ENCODE measurements at regions not wholly inside any gene's neighbourhood (a gene's known extent, or its start where the extent isn't known, plus 50 kb on each side); places are given as distances from the start of the nearest gene placed in this dataset.

DNA sequence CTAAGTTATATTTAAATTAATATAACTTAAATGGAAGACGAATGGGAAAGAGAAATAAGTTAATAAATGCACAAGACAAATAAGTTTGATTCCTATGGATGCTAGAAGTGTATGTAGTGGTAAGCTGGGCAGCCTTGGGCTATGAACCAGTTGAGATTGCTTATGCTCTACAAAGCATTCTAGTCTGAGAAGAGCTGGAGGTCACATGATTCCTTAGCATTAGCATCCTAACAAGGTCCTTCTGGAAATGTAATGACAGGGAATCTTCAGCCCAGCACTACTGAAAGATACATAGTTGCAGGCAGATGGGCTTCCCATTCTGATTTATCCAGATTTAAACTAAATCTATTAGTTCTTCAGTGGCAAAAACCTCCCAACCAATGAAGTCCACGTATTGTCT lies 102.3 kb upstream of the ESRRG start:
- Mint-ChIP-seq H3K27ac (no peak overlapping the region), H3K4me1 (no peaks in the 10 kb centered on the region), H3K9me3 (peaks cover 0 to 14% (median 3%) of the 10 kb centered on the region in 6 donors), H3K36me3 (no peaks in the 10 kb centered on the region), H3K27me3 (ENCODE audit: low read depth in 3 of 3) (no peaks in the 10 kb centered on the region), H3K4me3 (no peak overlapping the region)
- DNase-seq, result no peak

DNA sequence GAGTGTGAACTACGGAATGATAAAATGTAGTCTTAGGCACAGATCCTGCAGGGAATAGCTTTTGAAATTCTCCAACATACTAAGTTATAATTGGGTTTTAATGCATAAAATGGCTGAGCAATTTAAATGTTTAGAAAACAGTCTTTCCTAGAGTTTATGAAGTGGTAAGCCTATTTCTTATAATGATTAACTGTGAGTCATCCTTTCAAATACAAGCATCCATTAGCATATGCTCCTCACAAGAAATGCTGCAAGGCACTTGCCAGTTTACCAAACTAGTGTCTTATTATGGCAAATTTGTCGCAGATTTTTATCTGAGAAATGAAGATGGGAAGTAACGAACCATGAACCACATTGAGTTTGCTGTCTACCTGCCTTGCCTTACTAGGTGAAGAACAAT lies 101.3 kb upstream of the ESRRG start:
- DNase-seq, result no peak
- Mint-ChIP-seq H3K27me3 (ENCODE audit: low read depth in 3 of 3) (no peaks in the 10 kb centered on the region), H3K9me3 (peaks cover 0 to 12% (median 3%) of the 10 kb centered on the region in 6 donors), H3K4me3 (no peak overlapping the region), H3K36me3 (no peaks in the 10 kb centered on the region), H3K27ac (no peak overlapping the region), H3K4me1 (no peaks in the 10 kb centered on the region)

DNA sequence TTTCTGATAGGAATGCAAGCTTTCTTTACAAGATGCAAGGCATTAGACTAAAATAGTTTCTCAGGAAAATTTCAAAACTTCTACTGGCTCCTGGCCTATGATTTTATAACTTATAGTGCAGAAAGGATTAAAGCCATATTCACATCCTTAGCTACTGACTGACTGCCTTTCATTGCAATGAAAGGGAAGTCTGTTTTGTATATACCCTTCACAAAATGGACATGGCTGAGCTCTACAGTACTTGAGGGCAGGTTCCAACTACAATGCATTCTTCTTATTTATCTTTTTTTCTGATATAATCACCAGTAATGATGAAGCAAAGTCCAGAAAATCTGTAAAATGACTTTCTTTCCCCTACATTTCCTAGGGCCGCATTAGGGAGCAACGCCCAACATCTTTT lies 100.5 kb upstream of the ESRRG start:
- no peaks in the 10 kb centered on the region for H3K27me3 Mint-ChIP-seq (ENCODE audit: low read depth in 3 of 3)
- H3K9me3 Mint-ChIP-seq, result peaks cover 0 to 15% (median 4%) of the 10 kb centered on the region in 6 donors
- H3K27ac Mint-ChIP-seq, result no peak overlapping the region
- H3K4me1 Mint-ChIP-seq, result no peaks in the 10 kb centered on the region
- no peak overlapping the region for H3K4me3 Mint-ChIP-seq
- no peak for DNase-seq
- H3K36me3 Mint-ChIP-seq, result no peaks in the 10 kb centered on the region

DNA sequence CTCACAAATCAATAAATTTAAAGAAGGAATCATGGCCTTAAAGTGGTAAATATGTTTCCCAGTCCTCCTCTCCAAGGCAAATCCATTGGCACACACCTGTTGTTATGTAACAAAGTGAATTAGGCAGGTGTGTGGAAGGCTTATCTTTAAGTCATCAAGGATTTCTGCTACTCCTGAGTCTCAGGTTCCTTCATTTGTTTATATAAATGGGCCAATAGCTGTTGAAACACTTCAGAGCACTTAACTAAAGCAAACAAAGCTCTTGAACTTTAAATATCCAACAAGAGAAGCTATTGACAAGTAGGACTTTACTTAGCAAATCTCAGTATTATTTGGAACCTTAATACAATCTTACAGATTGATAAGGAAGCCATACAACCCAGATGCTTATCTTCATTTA lies 99.3 kb upstream of the ESRRG start:
- Mint-ChIP-seq H3K9me3 (peaks cover 0 to 24% (median 5%) of the 10 kb centered on the region in 6 donors), H3K27ac (no peak overlapping the region), H3K4me3 (no peak overlapping the region), H3K27me3 (ENCODE audit: low read depth in 3 of 3) (no peaks in the 10 kb centered on the region), H3K4me1 (no peaks in the 10 kb centered on the region), H3K36me3 (no peaks in the 10 kb centered on the region)
- DNase-seq, result no peak

DNA sequence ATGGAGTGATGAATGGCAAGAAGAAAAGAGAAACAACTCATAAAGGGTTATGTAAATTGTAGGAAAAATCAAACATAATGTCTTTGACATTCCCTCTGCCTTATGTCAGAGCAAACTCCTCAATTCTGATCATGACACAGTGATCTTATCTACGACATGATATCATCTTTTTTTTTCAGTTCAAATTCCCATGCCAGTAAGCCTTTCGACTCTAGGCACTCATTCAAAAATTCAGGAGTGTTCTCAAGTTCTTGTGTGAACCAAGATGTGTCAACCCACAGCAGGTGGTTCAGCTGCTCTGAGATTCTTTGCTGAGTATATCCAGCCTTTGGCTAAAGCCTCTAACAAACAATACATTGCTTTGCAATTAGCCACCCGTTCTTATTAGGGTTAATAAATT lies 97.1 kb upstream of the ESRRG start:
- no peaks in the 10 kb centered on the region for H3K27me3 Mint-ChIP-seq (ENCODE audit: low read depth in 3 of 3)
- peaks cover 0 to 34% (median 5%) of the 10 kb centered on the region in 6 donors for H3K9me3 Mint-ChIP-seq
- no peaks in the 10 kb centered on the region for H3K36me3 Mint-ChIP-seq
- no peaks in the 10 kb centered on the region for H3K4me1 Mint-ChIP-seq
- no peak for DNase-seq
- no peak overlapping the region for H3K4me3 Mint-ChIP-seq
- H3K27ac Mint-ChIP-seq, result no peak overlapping the region

DNA sequence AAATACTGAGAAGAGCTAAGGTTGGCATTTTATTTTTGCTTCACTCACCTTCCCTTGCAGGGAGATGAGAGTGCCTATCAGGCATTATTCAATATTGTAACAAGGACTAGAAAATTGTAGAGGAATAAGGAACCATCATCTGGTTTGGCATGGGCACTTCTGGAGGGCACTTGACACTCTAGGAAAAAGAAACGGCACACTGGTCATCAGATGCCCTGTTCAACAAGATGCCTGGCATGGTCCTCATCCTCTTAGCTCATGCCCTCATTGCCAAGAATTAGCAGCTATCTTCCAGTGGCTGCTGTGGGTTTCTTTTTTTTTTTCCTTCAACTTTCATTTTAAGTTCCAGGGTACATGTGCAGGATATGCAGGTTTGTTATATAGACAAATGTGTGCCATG lies 95.1 kb upstream of the ESRRG start:
- H3K27ac Mint-ChIP-seq, result no peak overlapping the region
- H3K27me3 Mint-ChIP-seq (ENCODE audit: low read depth in 3 of 3), result no peaks in the 10 kb centered on the region
- H3K4me1 Mint-ChIP-seq, result no peaks in the 10 kb centered on the region
- peaks cover 0 to 34% (median 4%) of the 10 kb centered on the region in 6 donors for H3K9me3 Mint-ChIP-seq
- DNase-seq, result no peak
- H3K4me3 Mint-ChIP-seq, result no peak overlapping the region
- peaks cover 0 to 5% (median 0%) of the 10 kb centered on the region in 3 donors for H3K36me3 Mint-ChIP-seq

DNA sequence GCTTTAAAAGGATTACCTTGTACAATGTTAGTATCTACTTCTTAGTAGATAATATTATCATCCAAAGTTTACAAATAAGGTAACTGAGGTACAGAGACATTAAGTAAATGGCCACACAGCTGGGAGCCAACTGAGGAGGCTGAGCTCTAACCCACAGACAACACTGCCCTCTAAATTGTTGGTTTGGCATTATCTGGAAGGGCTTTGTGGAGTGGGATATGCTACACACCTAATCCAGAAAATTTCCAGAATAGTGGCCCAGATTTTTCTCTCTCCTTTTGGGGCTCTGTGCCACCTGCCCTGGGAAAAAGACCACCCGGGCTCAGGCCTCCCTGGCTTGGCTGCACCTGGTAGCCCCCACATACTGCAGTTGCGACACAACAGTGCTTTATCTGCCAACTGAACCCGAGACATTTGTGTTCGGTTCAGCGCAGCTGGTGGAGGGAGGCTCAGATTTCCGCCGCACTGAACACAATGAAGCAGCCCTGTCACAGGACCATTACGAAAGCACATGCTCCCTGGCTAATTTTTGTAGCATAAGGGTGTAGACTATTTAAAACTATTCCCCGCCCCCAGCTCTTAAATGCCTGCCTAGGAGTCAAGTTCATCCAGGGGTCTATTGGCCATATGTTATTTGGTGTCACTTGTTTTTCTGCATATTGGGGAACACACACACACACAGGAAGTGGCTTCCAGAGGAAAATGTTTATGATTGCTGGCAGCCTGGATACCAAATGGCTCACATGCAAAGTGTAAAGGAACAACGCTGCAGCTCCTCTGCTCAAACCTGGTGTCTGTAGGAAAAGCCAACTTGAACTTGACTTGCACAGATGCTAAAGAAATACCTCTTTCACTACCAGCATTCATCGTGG lies 92.3 kb upstream of the ESRRG start:
- Mint-ChIP-seq H3K27ac (no peak overlapping the region), H3K36me3 (peaks cover 0 to 5% (median 0%) of the 10 kb centered on the region in 3 donors), H3K9me3 (peaks cover 0 to 40% (median 3%) of the 10 kb centered on the region in 6 donors), H3K27me3 (ENCODE audit: low read depth in 3 of 3) (no peaks in the 10 kb centered on the region), H3K4me1 (no peaks in the 10 kb centered on the region), H3K4me3 (no peak overlapping the region)
- DNase-seq, result no peak

DNA sequence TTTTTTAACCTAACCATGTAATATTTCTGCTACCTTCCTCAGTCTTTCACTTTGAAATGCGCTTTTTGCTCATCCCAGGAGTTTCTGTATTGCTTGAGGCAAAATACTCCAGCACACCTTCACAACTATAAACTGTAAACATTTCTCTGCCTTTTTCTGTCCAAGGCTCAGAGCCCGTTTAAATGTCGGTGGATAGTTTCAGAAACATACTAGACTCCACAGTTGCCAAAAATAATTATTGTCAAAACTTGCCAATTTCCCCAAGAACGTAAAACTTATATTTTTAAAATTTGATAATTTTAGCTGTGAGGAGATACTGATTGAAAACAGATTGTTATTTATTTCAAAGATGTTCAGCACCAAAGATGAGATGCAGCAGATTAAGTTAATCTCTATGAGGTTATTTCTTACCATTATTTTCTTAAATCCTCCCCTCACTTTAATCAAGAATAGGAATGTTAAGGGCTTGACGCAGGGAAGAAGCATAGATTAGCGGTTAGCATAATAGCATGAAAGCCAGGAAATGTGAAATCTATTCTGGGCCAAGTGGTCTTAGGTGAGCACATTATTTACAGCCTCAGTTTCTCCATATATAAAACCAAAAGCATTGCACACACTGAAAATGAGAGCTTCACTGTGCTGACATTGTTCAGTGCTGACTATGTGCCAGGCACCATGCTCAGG lies 91.5 kb upstream of the ESRRG start:
- no peaks in the 10 kb centered on the region for H3K4me1 Mint-ChIP-seq
- no peaks in the 10 kb centered on the region for H3K27me3 Mint-ChIP-seq (ENCODE audit: low read depth in 3 of 3)
- no peak overlapping the region for H3K4me3 Mint-ChIP-seq
- H3K36me3 Mint-ChIP-seq, result peaks cover 0 to 5% (median 0%) of the 10 kb centered on the region in 3 donors
- H3K9me3 Mint-ChIP-seq, result peaks cover 0 to 37% (median 3%) of the 10 kb centered on the region in 6 donors
- no peak overlapping the region for H3K27ac Mint-ChIP-seq
- DNase-seq, result no peak

DNA sequence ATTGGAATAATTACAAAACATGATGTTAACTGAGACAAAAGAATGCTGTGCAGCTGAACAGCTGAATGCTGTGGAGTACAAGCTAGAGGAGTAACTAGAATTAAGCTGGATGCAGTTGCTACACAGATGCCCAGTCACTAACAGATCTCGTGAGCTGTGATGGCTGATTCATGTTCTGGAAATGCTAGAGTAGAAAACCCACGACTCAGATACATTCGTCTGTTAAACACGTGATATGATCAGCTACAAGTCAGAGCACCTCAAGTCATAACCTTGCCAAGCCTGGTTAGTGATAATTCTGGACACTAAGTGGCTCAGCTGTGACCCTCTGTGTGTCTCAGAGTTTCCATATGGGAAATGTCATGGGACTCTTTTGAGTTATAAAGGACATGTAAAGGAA lies 89.7 kb upstream of the ESRRG start:
- no peak overlapping the region for H3K4me3 Mint-ChIP-seq
- peaks cover 0 to 5% (median 0%) of the 10 kb centered on the region in 3 donors for H3K36me3 Mint-ChIP-seq
- H3K4me1 Mint-ChIP-seq, result no peaks in the 10 kb centered on the region
- no peak for DNase-seq
- no peak overlapping the region for H3K27ac Mint-ChIP-seq
- H3K27me3 Mint-ChIP-seq (ENCODE audit: low read depth in 3 of 3), result no peaks in the 10 kb centered on the region
- peaks cover 0 to 24% (median 5%) of the 10 kb centered on the region in 6 donors for H3K9me3 Mint-ChIP-seq

DNA sequence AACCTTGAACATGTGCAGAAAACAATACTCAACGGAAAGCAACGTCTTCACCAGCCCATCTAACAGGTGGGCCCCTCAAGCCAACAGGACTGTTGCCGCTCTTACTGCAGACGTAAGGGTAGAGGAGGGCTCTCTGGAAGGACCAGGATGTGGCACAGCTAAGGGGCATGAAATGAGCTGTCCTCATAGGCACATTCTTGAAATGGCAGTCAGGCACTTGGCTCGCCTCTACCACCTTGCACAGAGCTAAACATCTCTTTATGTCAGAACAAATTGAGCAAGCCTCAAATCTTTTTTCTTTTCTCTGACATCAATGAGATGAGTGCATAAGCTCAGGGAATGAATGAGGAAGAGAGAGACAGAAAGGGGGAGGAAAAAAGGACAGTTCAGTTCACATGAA lies 86.4 kb upstream of the ESRRG start:
- peaks cover 0 to 13% (median 7%) of the 10 kb centered on the region in 6 donors for H3K9me3 Mint-ChIP-seq
- no peak overlapping the region for H3K4me3 Mint-ChIP-seq
- H3K36me3 Mint-ChIP-seq, result peaks cover 0 to 2% (median 0%) of the 10 kb centered on the region in 3 donors
- DNase-seq, result no peak
- H3K27ac Mint-ChIP-seq, result no peak overlapping the region
- H3K4me1 Mint-ChIP-seq, result no peaks in the 10 kb centered on the region
- H3K27me3 Mint-ChIP-seq (ENCODE audit: low read depth in 3 of 3), result no peaks in the 10 kb centered on the region

DNA sequence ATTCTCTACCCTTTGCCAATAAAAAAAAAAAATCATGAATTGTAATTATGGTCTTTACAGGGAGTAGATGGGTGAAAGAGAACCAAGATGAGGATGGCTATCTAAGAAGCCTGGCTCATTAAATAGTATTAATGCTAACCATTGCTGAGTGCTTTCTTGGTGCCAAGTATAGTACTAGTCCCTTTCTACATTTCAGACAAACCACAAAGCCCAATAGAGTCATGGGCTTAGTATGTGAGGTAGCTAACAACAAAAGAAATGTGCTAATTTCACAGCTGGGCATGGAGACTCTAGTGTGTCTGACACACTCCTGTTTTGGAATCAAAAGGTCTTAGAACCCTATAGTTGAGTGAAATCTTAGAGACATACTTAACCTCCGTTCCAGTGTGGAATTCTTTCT lies 84.5 kb upstream of the ESRRG start:
- H3K4me3 Mint-ChIP-seq, result no peak overlapping the region
- no peak overlapping the region for H3K27ac Mint-ChIP-seq
- H3K36me3 Mint-ChIP-seq, result no peaks in the 10 kb centered on the region
- H3K27me3 Mint-ChIP-seq (ENCODE audit: low read depth in 3 of 3), result no peaks in the 10 kb centered on the region
- no peak for DNase-seq
- no peaks in the 10 kb centered on the region for H3K4me1 Mint-ChIP-seq
- peaks cover 2 to 22% (median 12%) of the 10 kb centered on the region in 6 donors for H3K9me3 Mint-ChIP-seq

DNA sequence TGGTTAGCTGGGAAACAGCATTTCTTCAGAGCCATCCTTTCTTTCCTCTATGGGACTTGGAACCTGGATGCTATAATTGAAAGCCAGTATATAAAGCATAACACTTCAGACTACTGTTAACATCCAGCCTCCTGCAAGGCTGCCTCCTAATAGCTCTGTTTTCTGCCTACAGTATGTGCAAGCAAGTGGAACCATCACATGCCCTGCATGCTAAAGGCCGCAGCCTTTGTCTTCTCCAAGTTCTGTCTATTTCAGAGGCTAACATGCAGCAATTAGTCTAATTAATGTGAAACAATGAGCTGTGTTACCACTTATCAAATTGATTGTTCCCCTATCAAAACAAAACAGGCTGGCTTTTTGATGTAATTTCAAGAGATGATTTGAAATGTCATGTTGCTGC lies 82.7 kb upstream of the ESRRG start:
- no peaks in the 10 kb centered on the region for H3K4me1 Mint-ChIP-seq
- no peaks in the 10 kb centered on the region for H3K36me3 Mint-ChIP-seq
- no peak overlapping the region for H3K27ac Mint-ChIP-seq
- H3K9me3 Mint-ChIP-seq, result peaks cover 5 to 23% (median 13%) of the 10 kb centered on the region in 6 donors
- no peaks in the 10 kb centered on the region for H3K27me3 Mint-ChIP-seq (ENCODE audit: low read depth in 3 of 3)
- DNase-seq, result no peak
- H3K4me3 Mint-ChIP-seq, result no peak overlapping the region

DNA sequence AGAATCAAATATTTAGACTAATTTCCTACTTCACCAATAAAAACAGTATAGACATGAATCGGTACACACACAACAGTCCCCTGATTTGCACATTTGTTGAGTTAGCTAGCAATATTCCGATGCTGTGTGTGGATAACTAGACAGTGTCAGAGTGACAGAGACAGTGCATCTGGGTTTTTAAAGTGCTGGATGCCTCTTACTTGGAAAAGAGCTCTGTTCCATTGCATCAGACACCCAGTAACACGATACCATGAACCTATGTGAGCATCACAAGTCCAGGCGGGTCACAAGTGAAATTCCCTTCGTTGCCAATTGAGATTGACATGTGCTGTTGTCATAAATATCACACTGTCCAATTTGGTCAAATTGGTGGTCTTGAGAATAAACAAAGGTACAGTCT lies 82.0 kb upstream of the ESRRG start:
- H3K9me3 Mint-ChIP-seq, result peaks cover 5 to 23% (median 13%) of the 10 kb centered on the region in 6 donors

DNA sequence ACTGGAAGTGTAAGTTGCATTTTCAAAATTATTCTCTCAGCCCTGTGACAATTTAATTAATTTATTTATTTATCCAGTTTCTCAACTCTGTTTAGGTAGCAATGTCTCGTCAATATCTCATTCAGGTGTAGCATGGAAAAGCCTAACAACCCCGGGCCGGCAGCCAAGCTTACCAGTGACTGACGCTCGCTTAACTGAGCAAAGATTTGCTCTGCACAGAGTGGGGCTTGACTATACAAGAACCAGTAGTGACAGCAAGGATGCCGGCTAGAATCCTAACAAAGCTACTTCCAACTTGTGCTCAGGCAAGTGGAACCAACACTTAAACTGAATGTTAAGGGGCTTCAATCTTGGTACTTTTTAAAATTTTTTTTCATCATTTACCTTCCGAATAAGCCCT lies 80.9 kb upstream of the ESRRG start:
- H3K27ac Mint-ChIP-seq, result no peak overlapping the region
- no peaks in the 10 kb centered on the region for H3K4me1 Mint-ChIP-seq
- no peak for DNase-seq
- H3K4me3 Mint-ChIP-seq, result no peak overlapping the region
- no peaks in the 10 kb centered on the region for H3K27me3 Mint-ChIP-seq (ENCODE audit: low read depth in 3 of 3)
- no peaks in the 10 kb centered on the region for H3K36me3 Mint-ChIP-seq
- H3K9me3 Mint-ChIP-seq, result peaks cover 6 to 30% (median 14%) of the 10 kb centered on the region in 6 donors

More for the DNA sequence above, 82.0 kb upstream of the ESRRG start:
- Mint-ChIP-seq H3K27ac (no peak overlapping the region), H3K4me1 (no peaks in the 10 kb centered on the region), H3K36me3 (no peaks in the 10 kb centered on the region), H3K27me3 (ENCODE audit: low read depth in 3 of 3) (no peaks in the 10 kb centered on the region), H3K4me3 (no peak overlapping the region)
- no peak for DNase-seq
